ENCODE measurements at regions not wholly inside any gene's neighbourhood (a gene's known extent, or its start where the extent isn't known, plus 50 kb on each side); places are given as distances from the start of the nearest gene placed in this dataset.

- TF ChIP-seq CTCF (IDR thresholded peaks at IDR 0.05; ENCODE audit: low read depth, low read length, missing input control), result no peak
- no peak for TF ChIP-seq JUND (IDR thresholded peaks at IDR 0.05)
- TF ChIP-seq RXRA (IDR thresholded peaks at IDR 0.05), result no peak
- TF ChIP-seq FOXA1 (IDR thresholded peaks at IDR 0.05), result no peak
- TF ChIP-seq TAF1 (conservative IDR thresholded peaks at IDR 0.05), result no peak
- no peak for TF ChIP-seq GABPA (IDR thresholded peaks at IDR 0.05 in 1 of 2, conservative IDR thresholded peaks at IDR 0.05 in 1 of 2)
- TF ChIP-seq SP1 (IDR thresholded peaks at IDR 0.05), result no peak
- no peak for TF ChIP-seq ZBTB33 (IDR thresholded peaks at IDR 0.05)
- TF ChIP-seq MAX (IDR thresholded peaks at IDR 0.05), result no peak
- no peak for TF ChIP-seq YY1 (IDR thresholded peaks at IDR 0.05)
These were observed 291.2 kb upstream of the DDX18 start for GRCh38 chr2:117523267-117523666.

Measured in liver (tissue), 3 donors.